Lung (tissue), 11 donors: ENCODE measurements at regions not wholly inside any gene's neighbourhood (a gene's known extent, or its start where the extent isn't known, plus 50 kb on each side); places are given as distances from the start of the nearest gene placed in this dataset.

Experiments used
- ATAC-seq: fragments of 200-7000 bp; cut with Tn5 transposase; one replicate; pipeline ENCODE4 v1.9.1; 2020; ENCODE audit warnings: moderate number of reproducible peaks; ENCODE audit not compliant: insufficient read depth, low FRiP score
- DNase-seq, 3 donors: peaks; one replicate each; pipeline ENCODE4 v3.0.0-alpha.2; 2013 to 2017
- H3K27ac ChIP-seq, 2 donors: one replicate each; pipeline ENCODE4 v1.5.1; 2013; ENCODE audit warnings: mild to moderate bottlenecking in 2 of 2, moderate library complexity in 2 of 2, control low read depth in 1 of 2, inconsistent platforms in 1 of 2, low read depth in 1 of 2, low read length in 1 of 2
- H3K27me3 ChIP-seq, 3 donors: one replicate each; pipeline ENCODE4 v1.5.1; 2013; ENCODE audit warnings: low read length in 2 of 3; ENCODE audit not compliant: control insufficient read depth in 3 of 3, insufficient read depth in 3 of 3
- H3K36me3 ChIP-seq, 4 donors: one replicate each; pipeline ENCODE4 v1.5.1; 2013; ENCODE audit warnings: low read length in 4 of 4, mild to moderate bottlenecking in 1 of 4, moderate library complexity in 1 of 4; ENCODE audit not compliant: control insufficient read depth in 4 of 4, insufficient read depth in 4 of 4
- H3K4me1 ChIP-seq, 5 donors: one replicate each; pipeline ENCODE4 v1.5.1; 2013; ENCODE audit warnings: low read length in 5 of 5, mild to moderate bottlenecking in 2 of 5, moderate library complexity in 1 of 5; ENCODE audit not compliant: control insufficient read depth in 5 of 5, insufficient read depth in 5 of 5
- H3K4me3 ChIP-seq: one replicate; pipeline ENCODE4 v1.5.1; 2013; ENCODE audit warnings: mild to moderate bottlenecking, control low read depth, moderate library complexity
- H3K9ac ChIP-seq, 2 donors: one replicate each; pipeline ENCODE4 v1.5.1; 2013; ENCODE audit warnings: low read length in 2 of 2, control low read depth in 1 of 2; ENCODE audit not compliant: insufficient read depth in 1 of 2
- H3K9me3 ChIP-seq, 4 donors: one replicate each; pipeline ENCODE4 v1.5.1; 2013; ENCODE audit warnings: low read length in 3 of 4, mild to moderate bottlenecking in 1 of 4, moderate library complexity in 1 of 4; ENCODE audit not compliant: control insufficient read depth in 4 of 4, insufficient read depth in 3 of 4
- WGBS, 2 donors: extraction: QIAGEN DNeasy Blood & Tissue Kit; methylation state at CpG; one replicate each; pipeline ENCODE4 v1.1.7; 2013; 5-methylcytosine and 5-hydroxymethylcytosine counted together
- TF ChIP-seq, protein P1 (sequence below): IDR thresholded peaks from 2 replicates; pipeline ENCODE4 v1.5.1; 2012; ENCODE audit warnings: mild to moderate bottlenecking; ENCODE audit errors: control extremely low read depth, extremely low read depth
- donor health status: control.
- donor health status: control.
- donor health status: Bipolar disorder and iron deficiency.
- donor health status: healthy.
- donor health status: DM: yes; HTN: yes; CAD: no.

DNA sequence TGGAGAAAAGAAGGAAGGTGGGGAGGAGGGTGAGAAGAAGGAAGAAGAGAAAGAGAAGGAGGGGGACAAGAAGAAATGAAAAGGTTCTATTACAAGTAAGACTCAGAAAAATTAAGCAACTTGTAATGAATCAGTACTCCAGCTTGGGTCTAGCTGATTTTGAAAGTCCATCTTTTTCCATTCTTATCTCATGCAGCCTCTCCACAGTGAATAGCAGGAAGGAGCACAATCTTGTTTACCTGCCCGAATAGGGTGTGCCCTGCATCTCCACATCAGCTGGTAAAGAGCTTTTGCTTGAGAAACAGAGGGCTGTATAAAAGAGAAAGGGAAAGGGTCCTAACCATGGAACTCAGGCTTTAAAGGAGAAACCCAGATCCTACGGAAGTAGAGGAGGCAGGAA, 348.8 kb downstream of the TPBG start:
- Histone ChIP-seq H3K36me3 (no peaks in the 10 kb centered on the region), H3K4me1 (no peaks in the 10 kb centered on the region), H3K27me3 (no peaks in the 10 kb centered on the region), H3K9ac (no peak overlapping the region), H3K9me3 (peaks cover 0 to 2% (median 0%) of the 10 kb centered on the region in 4 donors), H3K4me3 (no peak overlapping the region), H3K27ac (no peak overlapping the region)
- ATAC-seq: no peak
- 63 to 70% methylated on average over 2 of the region's 2 CpGs for WGBS, 2 donors
- TF ChIP-seq, protein P1, sequence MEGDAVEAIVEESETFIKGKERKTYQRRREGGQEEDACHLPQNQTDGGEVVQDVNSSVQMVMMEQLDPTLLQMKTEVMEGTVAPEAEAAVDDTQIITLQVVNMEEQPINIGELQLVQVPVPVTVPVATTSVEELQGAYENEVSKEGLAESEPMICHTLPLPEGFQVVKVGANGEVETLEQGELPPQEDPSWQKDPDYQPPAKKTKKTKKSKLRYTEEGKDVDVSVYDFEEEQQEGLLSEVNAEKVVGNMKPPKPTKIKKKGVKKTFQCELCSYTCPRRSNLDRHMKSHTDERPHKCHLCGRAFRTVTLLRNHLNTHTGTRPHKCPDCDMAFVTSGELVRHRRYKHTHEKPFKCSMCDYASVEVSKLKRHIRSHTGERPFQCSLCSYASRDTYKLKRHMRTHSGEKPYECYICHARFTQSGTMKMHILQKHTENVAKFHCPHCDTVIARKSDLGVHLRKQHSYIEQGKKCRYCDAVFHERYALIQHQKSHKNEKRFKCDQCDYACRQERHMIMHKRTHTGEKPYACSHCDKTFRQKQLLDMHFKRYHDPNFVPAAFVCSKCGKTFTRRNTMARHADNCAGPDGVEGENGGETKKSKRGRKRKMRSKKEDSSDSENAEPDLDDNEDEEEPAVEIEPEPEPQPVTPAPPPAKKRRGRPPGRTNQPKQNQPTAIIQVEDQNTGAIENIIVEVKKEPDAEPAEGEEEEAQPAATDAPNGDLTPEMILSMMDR: no peak
- DNase-seq: no peak

- no peak overlapping the region for H3K27ac ChIP-seq
- peaks cover 0 to 2% (median 0%) of the 10 kb centered on the region in 4 donors for H3K9me3 ChIP-seq
- TF ChIP-seq, protein P1: no peak
- 36 to 50% methylated on average over 1 of the region's 1 CpG for WGBS, 2 donors
- H3K27me3 ChIP-seq: no peaks in the 10 kb centered on the region
- no peaks in the 10 kb centered on the region for H3K4me1 ChIP-seq
- ATAC-seq: no peak
- no peaks in the 10 kb centered on the region for H3K36me3 ChIP-seq
- no peak overlapping the region for H3K4me3 ChIP-seq
- H3K9ac ChIP-seq: no peak overlapping the region
- no peak for DNase-seq
Measured at GRCh38 chr6:82712826-82713225, 349.2 kb downstream of the TPBG start.

DNA sequence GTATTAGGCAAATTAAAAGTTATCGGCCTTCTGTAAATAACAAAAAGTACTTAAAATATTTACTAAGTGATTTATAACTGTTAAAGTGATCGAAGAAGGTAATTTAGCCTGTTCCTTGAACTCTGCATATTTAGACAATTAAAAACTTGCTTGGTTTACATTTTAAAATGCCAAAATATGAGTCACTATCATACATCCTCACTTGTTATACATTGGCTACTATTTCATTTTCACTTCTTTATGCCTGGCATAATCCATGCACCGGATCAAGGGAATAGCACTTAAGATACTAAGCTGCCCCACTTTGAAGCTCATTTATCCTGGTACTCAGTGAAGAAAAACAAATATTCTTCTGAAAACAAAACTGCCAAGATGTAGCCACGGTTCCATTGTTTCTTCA, 344.6 kb downstream of the UBE3D start:
- TF ChIP-seq, protein P1: no peak
- no peak overlapping the region for H3K4me3 ChIP-seq
- no peak overlapping the region for H3K9ac ChIP-seq
- no peaks in the 10 kb centered on the region for H3K9me3 ChIP-seq
- no peaks in the 10 kb centered on the region for H3K36me3 ChIP-seq
- no peaks in the 10 kb centered on the region for H3K27me3 ChIP-seq
- no peak for DNase-seq
- WGBS, 2 donors: 77 to 83% methylated on average over 4 of the region's 4 CpGs
- no peaks in the 10 kb centered on the region for H3K4me1 ChIP-seq
- H3K27ac ChIP-seq: no peak overlapping the region
- no peak for ATAC-seq

DNA sequence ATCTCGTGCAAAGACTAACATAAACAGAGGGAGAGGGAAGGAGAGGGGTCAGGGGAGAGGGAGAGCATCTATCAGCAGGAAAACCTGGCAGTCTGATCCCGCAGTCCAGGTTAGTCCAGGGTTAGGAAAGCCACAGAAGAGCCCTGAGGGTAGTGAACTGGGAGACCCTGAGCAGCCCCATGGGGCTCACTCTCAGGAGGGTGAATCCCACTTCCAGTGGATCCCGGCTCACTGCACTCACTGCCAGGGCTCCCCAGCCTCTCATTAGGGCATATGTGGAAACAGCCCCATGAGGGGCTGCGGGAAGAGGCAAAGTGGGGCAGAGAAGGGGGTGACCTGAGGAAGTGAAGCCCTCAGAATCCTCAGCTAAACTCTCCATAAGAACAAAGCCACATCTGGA, 329.9 kb downstream of the UBE3D start:
- Histone ChIP-seq H3K27ac (no peak overlapping the region), H3K27me3 (no peaks in the 10 kb centered on the region), H3K9me3 (peaks cover 0 to 2% (median 0%) of the 10 kb centered on the region in 4 donors), H3K4me3 (no peak overlapping the region), H3K36me3 (no peaks in the 10 kb centered on the region), H3K9ac (no peak overlapping the region), H3K4me1 (no peaks in the 10 kb centered on the region)
- DNase-seq (no peak), ATAC-seq (no peak)
- TF ChIP-seq, protein P1: no peak
- 73% methylated on average over 4 of the region's 4 CpGs for WGBS, 2 donors
